Aorta (tissue), 5 donors: ENCODE measurements at regions not wholly inside any gene's neighbourhood (a gene's known extent, or its start where the extent isn't known, plus 50 kb on each side); places are given as distances from the start of the nearest gene placed in this dataset.

ENCODE experiments used
- ATAC-seq: fragments of 200-7000 bp; cut with Tn5 transposase; one replicate; pipeline ENCODE4 v1.9.1; 2022; ENCODE audit warnings: moderate library complexity; ENCODE audit not compliant: low FRiP score
- DNase-seq, 2 donors: peaks; one replicate each; pipeline ENCODE4 v3.0.0-alpha.2; 2020
- H3K27ac ChIP-seq, 2 donors: one replicate each; pipeline ENCODE4 v1.5.1; 2013; ENCODE audit warnings: low read length in 2 of 2, mild to moderate bottlenecking in 2 of 2, moderate library complexity in 2 of 2, control low read depth in 1 of 2, inconsistent platforms in 1 of 2, low read depth in 1 of 2
- H3K27me3 ChIP-seq, 2 donors: one replicate each; pipeline ENCODE4 v1.6.1; 2013; ENCODE audit warnings: control low read depth in 1 of 2, low read length in 1 of 2, mild to moderate bottlenecking in 1 of 2, moderate library complexity in 1 of 2; ENCODE audit not compliant: insufficient read depth in 2 of 2, control insufficient read depth in 1 of 2
- H3K36me3 ChIP-seq, 2 donors: one replicate each; pipeline ENCODE4 v1.6.1; 2013; ENCODE audit warnings: control low read depth in 1 of 2, low read length in 1 of 2, mild to moderate bottlenecking in 1 of 2; ENCODE audit not compliant: insufficient read depth in 2 of 2, control insufficient read depth in 1 of 2
- H3K4me1 ChIP-seq, 2 donors: one replicate each; pipeline ENCODE4 v1.6.1; 2013; ENCODE audit warnings: low read length in 2 of 2, control low read depth in 1 of 2, mild to moderate bottlenecking in 1 of 2, moderate library complexity in 1 of 2; ENCODE audit not compliant: insufficient read depth in 2 of 2, control insufficient read depth in 1 of 2
- H3K4me3 ChIP-seq, 2 donors: one replicate each; pipeline ENCODE4 v1.5.1; 2013; ENCODE audit warnings: low read length in 2 of 2, control low read depth in 1 of 2, mild to moderate bottlenecking in 1 of 2
- H3K9me3 ChIP-seq: one replicate; pipeline ENCODE4 v1.6.1; 2013; ENCODE audit warnings: mild to moderate bottlenecking, low read length; ENCODE audit not compliant: control insufficient read depth
- WGBS, 2 donors: extraction: QIAGEN DNeasy Blood & Tissue Kit; methylation state at CpG; one replicate each; pipeline ENCODE4 v1.1.7; 2013; 5-methylcytosine and 5-hydroxymethylcytosine counted together
- intact Hi-C, 2 donors: fragments of 100-400 bp; cut with DNase I; formaldehyde crosslinking; loops; one replicate each; pipeline versions ENCODE4 v1.14.2 to v1.15.0; 2022
- donor health status: healthy with polysubstance abuse.
- donor health status: Bipolar disorder and iron deficiency.
- donor health status: DM: no; HTN: no; CAD: no.
- donor health status: DM: no; HTN: no; CAD: no.
- donor health status: DM: yes; HTN: yes; CAD: no.

DNA sequence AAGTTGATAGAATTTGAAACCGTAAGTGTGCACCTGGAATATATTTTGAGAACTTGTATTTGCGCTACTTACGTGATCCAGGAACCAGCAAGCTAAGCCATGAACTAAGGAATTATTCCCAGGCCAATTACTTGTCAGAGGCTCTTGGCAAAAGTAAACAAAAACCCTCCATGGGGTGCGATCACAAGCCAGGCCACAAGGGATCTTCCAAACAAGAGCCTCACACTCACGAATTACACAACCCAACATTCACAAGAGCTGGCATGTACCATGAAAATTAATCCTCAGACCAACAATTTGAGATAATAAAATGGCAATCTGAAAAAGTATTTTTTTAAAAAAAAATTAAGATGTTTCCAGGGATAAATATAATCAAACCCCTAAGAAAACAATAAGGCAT is 467.0 kb upstream of the AKR1E2 start:
- no peak for ATAC-seq
- intact Hi-C loops: loop anchor here (10.0 kb wide), 2 partner anchors 296 to 406 kb away; no protein-coding TSS in a partner anchor
- WGBS, 2 donors: 70 to 72% methylated on average over 5 of the region's 5 CpGs

DNA sequence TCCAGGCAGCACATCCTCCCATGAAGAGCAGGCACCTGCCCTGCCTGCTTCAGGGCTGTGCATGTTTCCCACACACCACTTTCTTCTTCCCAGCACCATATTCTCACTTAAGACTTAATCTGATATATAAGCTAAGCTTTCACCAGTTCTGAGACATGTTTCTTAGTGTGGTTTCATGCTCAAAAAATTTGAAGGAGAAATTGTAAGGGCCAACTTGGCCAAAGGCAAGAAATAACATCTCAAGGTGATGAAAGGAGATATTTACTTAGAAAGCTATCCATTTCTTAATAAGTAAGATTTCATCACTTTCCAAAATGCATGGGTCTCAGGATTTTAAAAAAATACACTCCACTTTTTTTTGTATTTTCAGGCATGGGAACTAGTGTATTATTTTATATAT is 468.1 kb upstream of the AKR1E2 start:
- no peaks in the 10 kb centered on the region for H3K9me3 ChIP-seq

More for the DNA sequence above, 467.0 kb upstream of the AKR1E2 start:
- H3K36me3 ChIP-seq: no peaks in the 10 kb centered on the region
- no peaks in the 10 kb centered on the region for H3K27me3 ChIP-seq
- DNase-seq: no peak
- H3K4me1 ChIP-seq: peaks cover 3 to 11% of the 10 kb centered on the region in 2 donors
- H3K27ac ChIP-seq: no peak overlapping the region
- H3K9me3 ChIP-seq: no peaks in the 10 kb centered on the region
- no peak overlapping the region for H3K4me3 ChIP-seq

DNA sequence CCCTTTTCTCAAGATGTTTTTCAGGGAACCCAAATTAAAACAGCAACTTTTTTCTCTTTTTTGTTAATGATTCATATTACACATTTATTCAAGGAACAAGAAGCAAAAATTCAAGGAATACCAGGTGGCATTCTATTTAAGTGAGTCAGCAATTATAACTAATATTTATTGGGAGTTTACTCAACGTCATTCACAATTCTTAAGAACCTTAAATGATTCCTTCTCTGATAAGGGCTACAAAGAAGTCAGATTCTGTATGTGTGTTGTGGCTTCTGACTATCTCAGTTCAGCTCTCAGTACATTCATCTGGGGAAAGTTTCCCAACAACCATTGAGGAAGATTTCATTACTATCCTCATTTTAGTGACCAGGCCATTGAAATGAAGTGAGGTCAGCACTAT is 470.7 kb upstream of the AKR1E2 start:
- H3K4me1 ChIP-seq: peaks cover 11 to 14% of the 10 kb centered on the region in 2 donors
- WGBS, 2 donors: 69 to 77% methylated on average over 1 of the region's 1 CpG
- intact Hi-C loops: loop anchor here (10.0 kb wide), 2 partner anchors 299 to 409 kb away; no protein-coding TSS in a partner anchor
- peaks cover 0 to 3% of the 10 kb centered on the region in 2 donors for H3K36me3 ChIP-seq
- no peaks in the 10 kb centered on the region for H3K27me3 ChIP-seq
- H3K4me3 ChIP-seq: no peak overlapping the region
- no peaks in the 10 kb centered on the region for H3K9me3 ChIP-seq
- DNase-seq: no peak
- no peak for ATAC-seq
- no peak overlapping the region for H3K27ac ChIP-seq

More for the DNA sequence above, 468.1 kb upstream of the AKR1E2 start:
- no peak overlapping the region for H3K27ac ChIP-seq
- peaks cover 6 to 11% of the 10 kb centered on the region in 2 donors for H3K4me1 ChIP-seq
- DNase-seq (no peak), ATAC-seq (no peak)
- no peaks in the 10 kb centered on the region for H3K27me3 ChIP-seq
- H3K4me3 ChIP-seq: no peak overlapping the region
- H3K36me3 ChIP-seq: no peaks in the 10 kb centered on the region
- intact Hi-C loops: loop anchor here (10.0 kb wide), 2 partner anchors 297 to 407 kb away; no protein-coding TSS in a partner anchor

DNA sequence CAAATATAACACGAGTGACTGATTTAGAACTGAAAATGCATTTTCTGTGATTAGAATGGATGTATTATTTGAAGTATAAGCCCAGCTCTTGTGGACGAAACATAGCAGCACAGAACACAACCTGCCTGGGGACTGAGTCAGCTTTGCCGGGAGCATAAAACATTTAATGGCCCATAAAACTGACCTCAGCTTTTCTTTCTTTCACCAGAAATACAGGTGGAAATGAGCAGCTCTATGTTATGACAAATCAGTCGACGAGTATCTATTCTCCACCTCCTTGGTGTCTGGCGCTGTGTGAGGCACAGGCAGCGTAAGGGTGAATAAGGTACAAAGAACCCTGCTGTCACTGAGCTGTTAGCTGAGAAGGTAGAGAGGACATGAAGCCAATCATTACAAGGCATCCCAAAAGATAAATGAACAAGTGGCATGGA is 471.6 kb upstream of the AKR1E2 start:
- ATAC-seq: no peak
- Histone ChIP-seq H3K27me3 (no peaks in the 10 kb centered on the region), H3K27ac (peak overlapping the region; percentile 77 to 96), H3K4me3 (no peak overlapping the region), H3K9me3 (no peaks in the 10 kb centered on the region), H3K4me1 (peaks cover 11 to 14% of the 10 kb centered on the region in 2 donors), H3K36me3 (peaks cover 0 to 3% of the 10 kb centered on the region in 2 donors)
- 50 to 56% methylated on average over 7 of the region's 7 CpGs for WGBS, 2 donors
- intact Hi-C loops: loop anchor here (5.0 to 10.0 kb wide), 3 partner anchors 300 to 567 kb away; partner anchors contain the start of gene KLF6 (in 1 of the 2)
- no peak for DNase-seq

DNA sequence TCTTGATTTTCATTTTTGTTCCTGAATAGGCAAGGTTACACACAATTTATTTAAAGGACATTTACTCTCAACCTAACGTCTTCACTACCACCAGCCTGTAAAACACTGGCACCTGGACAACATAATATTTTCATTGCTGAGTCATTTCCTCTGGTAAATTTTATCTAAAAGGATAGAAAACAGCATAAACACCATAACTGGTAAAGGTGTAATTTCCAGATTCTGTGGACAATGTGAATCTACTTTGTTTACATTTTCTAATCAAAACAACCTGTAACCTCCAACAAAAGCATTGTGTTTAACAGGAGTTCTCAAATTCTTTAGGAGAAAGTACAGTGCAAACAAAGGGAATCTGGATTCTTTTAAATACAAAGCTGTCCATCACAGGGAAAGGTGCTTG is 472.0 kb upstream of the AKR1E2 start:
- ATAC-seq (peak; percentile 40), DNase-seq (no peak)
- Histone ChIP-seq H3K4me1 (peaks cover 11 to 14% of the 10 kb centered on the region in 2 donors), H3K9me3 (no peaks in the 10 kb centered on the region), H3K4me3 (no peak overlapping the region), H3K27ac (peak overlapping the region in 1 of 2 donors; percentile 77), H3K36me3 (peaks cover 0 to 3% of the 10 kb centered on the region in 2 donors), H3K27me3 (no peaks in the 10 kb centered on the region)
- intact Hi-C loops: loop anchor here (5.0 to 10.0 kb wide), 3 partner anchors 301 to 567 kb away; partner anchors contain the start of gene KLF6 (in 1 of the 2)
- WGBS, 2 donors: 0 to 2% methylated on average over 1 of the region's 1 CpG

DNA sequence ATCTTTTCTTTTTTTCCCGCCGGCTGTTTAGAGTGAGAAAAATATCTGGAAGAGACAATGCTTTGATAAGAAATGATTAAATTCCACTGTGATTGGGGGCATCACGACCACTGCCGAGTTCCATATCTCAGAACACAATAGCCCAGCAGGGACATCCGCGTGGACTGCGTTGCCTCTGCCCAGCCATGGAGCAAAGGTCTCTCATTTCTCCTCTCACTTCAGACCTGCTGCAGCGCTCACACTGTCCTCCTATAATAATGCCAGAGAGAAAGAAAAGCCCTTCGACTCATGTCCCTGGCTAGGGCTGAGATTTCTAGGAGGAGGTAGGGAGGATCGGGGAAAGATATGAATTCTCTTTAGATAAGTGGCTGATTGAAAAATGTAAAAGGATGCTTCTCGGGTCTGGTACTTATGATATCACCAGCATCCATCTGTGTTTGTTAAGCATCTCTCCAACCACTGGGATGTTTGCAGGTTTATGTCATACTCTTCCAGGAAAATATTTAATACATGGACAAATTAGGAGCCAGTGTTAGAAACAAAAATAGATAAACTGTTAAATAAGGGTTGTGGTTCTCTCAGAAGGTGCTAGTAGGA is 472.9 kb upstream of the AKR1E2 start:
- ATAC-seq: peak; percentile 51

DNA sequence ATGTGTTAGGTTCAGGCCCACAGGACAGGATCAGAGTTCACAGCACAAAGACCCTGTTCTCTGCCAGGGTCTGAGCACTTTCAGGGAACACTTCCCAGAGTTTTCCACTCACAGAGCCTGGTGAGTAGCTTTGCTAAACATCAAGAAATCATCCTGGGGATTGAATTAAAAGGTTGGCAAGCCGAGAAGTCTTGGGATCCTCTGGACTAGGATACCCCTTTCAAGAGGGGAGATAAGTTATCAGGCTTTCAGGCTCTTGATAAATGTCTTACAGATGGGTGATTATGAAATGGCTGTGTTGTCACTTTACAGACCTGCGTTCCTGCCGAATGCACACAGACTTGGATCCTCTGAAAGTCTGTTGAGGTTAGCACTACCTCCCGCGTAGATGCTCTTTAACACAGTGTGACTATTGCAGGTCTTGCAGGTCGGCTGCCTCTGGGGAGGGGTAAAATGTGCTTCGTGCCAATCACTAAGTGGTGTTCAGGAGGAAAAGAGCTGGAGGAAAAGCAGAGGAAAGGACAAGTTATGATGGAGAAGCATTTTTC is 473.5 kb upstream of the AKR1E2 start:
- 8 to 13% methylated on average over 7 of the region's 7 CpGs for WGBS, 2 donors
- peaks cover 0 to 3% of the 10 kb centered on the region in 2 donors for H3K36me3 ChIP-seq
- no peaks in the 10 kb centered on the region for H3K27me3 ChIP-seq
- no peak overlapping the region for H3K4me3 ChIP-seq
- DNase-seq (peak in 1 of 2 donors; percentile 54), ATAC-seq (peak; percentile 74)
- intact Hi-C loops: loop anchor here (5.0 to 10.0 kb wide), 3 partner anchors 302 to 565 kb away; partner anchors contain the start of gene KLF6 (in 1 of the 2)
- H3K27ac ChIP-seq: peak overlapping the region in 1 of 2 donors; percentile 83
- H3K4me1 ChIP-seq: peaks cover 11 to 14% of the 10 kb centered on the region in 2 donors
- H3K9me3 ChIP-seq: no peaks in the 10 kb centered on the region

More for the DNA sequence above, 472.9 kb upstream of the AKR1E2 start:
- Histone ChIP-seq H3K27ac (peak overlapping the region; percentile 12 to 83), H3K27me3 (no peaks in the 10 kb centered on the region), H3K4me1 (peaks cover 11 to 14% of the 10 kb centered on the region in 2 donors), H3K9me3 (no peaks in the 10 kb centered on the region), H3K4me3 (no peak overlapping the region), H3K36me3 (peaks cover 0 to 3% of the 10 kb centered on the region in 2 donors)
- intact Hi-C loops: loop anchor here (5.0 to 10.0 kb wide), 3 partner anchors 302 to 566 kb away; partner anchors contain the start of gene KLF6 (in 1 of the 2)
- 17 to 27% methylated on average over 11 of the region's 11 CpGs for WGBS, 2 donors
- DNase-seq: no peak

DNA sequence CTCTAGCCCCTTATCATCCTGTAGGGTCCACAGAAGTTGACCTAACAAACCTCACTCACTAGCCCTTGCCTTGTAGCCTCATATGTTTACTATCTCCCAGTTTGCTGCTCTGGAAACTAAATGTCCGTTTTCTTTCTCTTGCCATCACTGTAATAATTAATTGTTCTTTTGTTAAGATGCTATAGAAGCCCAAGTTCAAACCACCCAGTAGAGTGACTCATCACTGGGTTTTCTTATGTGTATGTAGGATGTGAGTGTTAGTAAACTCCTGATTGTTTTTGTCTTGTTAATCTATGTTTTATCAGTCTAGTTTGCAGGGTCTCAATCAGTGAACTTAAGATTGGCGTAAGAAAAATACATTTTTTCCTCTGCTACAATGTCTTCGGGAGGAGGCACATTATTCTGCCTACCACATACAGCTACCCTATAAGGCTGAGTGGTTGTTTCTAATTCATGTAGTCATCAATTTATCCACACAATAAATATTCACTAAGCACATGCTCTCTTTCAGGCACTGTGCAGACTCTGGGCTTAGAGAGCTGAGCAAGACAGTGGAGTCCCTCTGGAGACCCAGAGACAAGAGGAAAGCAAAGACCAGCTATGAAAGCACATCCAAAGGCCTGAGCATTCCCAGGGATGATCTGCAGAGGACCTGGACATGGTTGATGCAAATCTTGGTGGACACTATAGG is 474.1 kb upstream of the AKR1E2 start:
- H3K9me3 ChIP-seq: no peaks in the 10 kb centered on the region
- DNase-seq (no peak), ATAC-seq (peak; percentile 37)
- peaks cover 11 to 14% of the 10 kb centered on the region in 2 donors for H3K4me1 ChIP-seq
- no peak overlapping the region for H3K4me3 ChIP-seq
- intact Hi-C loops: loop anchor here (5.0 to 10.0 kb wide), 3 partner anchors 303 to 565 kb away; partner anchors contain the start of gene KLF6 (in 1 of the 2)
- no peaks in the 10 kb centered on the region for H3K27me3 ChIP-seq
- peaks cover 0 to 3% of the 10 kb centered on the region in 2 donors for H3K36me3 ChIP-seq
- 70 to 73% methylated on average over 3 of the region's 3 CpGs for WGBS, 2 donors
- peak overlapping the region in 1 of 2 donors; percentile 83 for H3K27ac ChIP-seq
